ENCODE measurements at regions not wholly inside any gene's neighbourhood (a gene's known extent, or its start where the extent isn't known, plus 50 kb on each side); places are given as distances from the start of the nearest gene placed in this dataset.

- TF ChIP-seq CTCF (IDR thresholded peaks at IDR 0.05) (no peak), POLR2AphosphoS5 (IDR thresholded peaks at IDR 0.05; ENCODE audit: low read depth, low read length) (no peak), REST (IDR thresholded peaks at IDR 0.05; ENCODE audit: insufficient read depth in 1 of 2, low read depth in 2 of 2, low read length in 1 of 2) (no peak)
Measured at GRCh38 chr5:155181542-155181941, 168.0 kb downstream of the KIF4B start.
